IMR-90 (cell line): ENCODE measurements at regions not wholly inside any gene's neighbourhood (a gene's known extent, or its start where the extent isn't known, plus 50 kb on each side); places are given as distances from the start of the nearest gene placed in this dataset.

ENCODE experiments used
- ATAC-seq: fragments of 200-7000 bp; cut with Tn5 transposase; 2 replicates; pipeline ENCODE4 v1.9.1; 2020; ENCODE audit warnings: low read depth, mild to moderate bottlenecking, moderate library complexity
- BruUV-seq: library from RNA; stranded (reverse); fragments of 400-500 nt; replicated peaks from 2 replicates; lab custom pipeline; 2021; lab: Mats Ljungman, UMichigan
- CTCF ChIA-PET: fragments of 300-600 bp; formaldehyde crosslinking; extraction: SDS; loops from one replicate; lab custom pipeline; 2021; ENCODE audit warnings: antibody characterized with exemption; lab: Yijun Ruan, JAX
- POLR2A ChIA-PET: fragments of 300-600 bp; sonication (Branson Sonifier 250); formaldehyde crosslinking; loops from one replicate; lab custom pipeline; 2022; ENCODE audit warnings: antibody characterized with exemption; ENCODE audit not compliant: unreplicated experiment; lab: Charles Lee
- DNase-seq: peaks from one replicate; pipeline ENCODE4 v3.0.0; 2013
- H2AFZ ChIP-seq: replicated peaks from 2 replicates; pipeline ENCODE3; 2013; ENCODE audit warnings: low read length, mild to moderate bottlenecking; ENCODE audit not compliant: poor library complexity
- H2AK5ac ChIP-seq: 2 replicates; pipeline ENCODE4 v1.6.1; 2013; ENCODE audit warnings: low read depth, low read length, inconsistent platforms
- H2AK9ac ChIP-seq: replicated peaks from 2 replicates; pipeline ENCODE3; 2013; ENCODE audit warnings: mild to moderate bottlenecking, low read depth, low read length, moderate library complexity; ENCODE audit not compliant: poor library complexity
- H2BK120ac ChIP-seq: 2 replicates; pipeline ENCODE4 v1.6.1; 2013; ENCODE audit warnings: low read depth, low read length, inconsistent platforms
- H2BK15ac ChIP-seq: 3 replicates; pipeline ENCODE4 v1.6.1; 2013; ENCODE audit warnings: low read depth, low read length, inconsistent platforms
- H2BK20ac ChIP-seq: 2 replicates; pipeline ENCODE4 v1.6.1; 2013; ENCODE audit warnings: low read depth, mild to moderate bottlenecking, inconsistent platforms, low read length, moderate library complexity
- H2BK5ac ChIP-seq: 2 replicates; pipeline ENCODE4 v1.6.1; 2013; ENCODE audit warnings: mild to moderate bottlenecking, low read depth, low read length, inconsistent platforms; ENCODE audit not compliant: poor library complexity, severe bottlenecking
- H3K14ac ChIP-seq: replicated peaks from 2 replicates; pipeline ENCODE4 v1.6.1; 2013; ENCODE audit warnings: low read depth, low read length, inconsistent platforms
- H3K18ac ChIP-seq: 2 replicates; pipeline ENCODE4 v1.6.1; 2013; ENCODE audit warnings: low read depth, low read length, control low read depth
- H3K23ac ChIP-seq: 2 replicates; pipeline ENCODE4 v1.6.1; 2013; ENCODE audit warnings: low read depth, low read length, inconsistent platforms
- H3K27ac ChIP-seq: 2 replicates; pipeline ENCODE4 v1.5.1; 2013; ENCODE audit warnings: mild to moderate bottlenecking, control low read depth, low read length; ENCODE audit not compliant: insufficient read depth
- H3K27me3 ChIP-seq: 2 replicates; pipeline ENCODE4 v1.6.1; 2013; ENCODE audit warnings: low read length; ENCODE audit not compliant: control insufficient read depth, insufficient read depth
- H3K36me3 ChIP-seq: 2 replicates; pipeline ENCODE4 v1.6.1; 2013; ENCODE audit warnings: low read length, mixed read lengths; ENCODE audit not compliant: control insufficient read depth, insufficient read depth
- H3K4ac ChIP-seq: 2 replicates; pipeline ENCODE4 v1.6.1; 2013; ENCODE audit warnings: low read depth, low read length, inconsistent platforms
- H3K4me1 ChIP-seq: 2 replicates; pipeline ENCODE4 v1.6.1; 2013; ENCODE audit warnings: low read length, mixed read lengths; ENCODE audit not compliant: control insufficient read depth, insufficient read depth
- H3K4me2 ChIP-seq: 2 replicates; pipeline ENCODE4 v1.6.1; 2013; ENCODE audit warnings: low read depth, mild to moderate bottlenecking, control low read depth, low read length, moderate library complexity
- H3K4me3 ChIP-seq: 2 replicates; pipeline ENCODE4 v1.5.1; 2013; ENCODE audit warnings: low read depth, mild to moderate bottlenecking, control low read depth, low read length, moderate library complexity; ENCODE audit not compliant: insufficient read depth
- H3K56ac ChIP-seq: 2 replicates; pipeline ENCODE4 v1.6.1; 2013; ENCODE audit warnings: low read length, inconsistent platforms; ENCODE audit not compliant: insufficient read depth; ENCODE audit errors: extremely low read depth
- H3K79me1 ChIP-seq, 2 experiments: 2 replicates each; pipeline ENCODE4 v1.6.1; 2013; ENCODE audit warnings: low read length in 2 of 2, inconsistent platforms in 1 of 2, low read depth in 1 of 2
- H3K9ac ChIP-seq: 2 replicates; pipeline ENCODE4 v1.6.1; 2013; ENCODE audit warnings: low read depth, low read length, control low read depth
- H3K9me1 ChIP-seq: 2 replicates; pipeline ENCODE4 v1.6.1; 2013; ENCODE audit warnings: low read length, inconsistent platforms; ENCODE audit not compliant: insufficient read depth
- H3K9me3 ChIP-seq: 2 replicates; pipeline ENCODE4 v1.6.1; 2013; ENCODE audit warnings: low read length; ENCODE audit not compliant: control insufficient read depth, insufficient read depth
- H4K20me1 ChIP-seq: 2 replicates; pipeline ENCODE4 v1.6.1; 2013; ENCODE audit warnings: low read length, inconsistent platforms; ENCODE audit not compliant: insufficient read depth
- H4K5ac ChIP-seq: 2 replicates; pipeline ENCODE4 v1.6.1; 2013; ENCODE audit warnings: mild to moderate bottlenecking, low read depth, low read length, control low read depth
- H4K8ac ChIP-seq, 2 experiments: 2 replicates each; pipeline ENCODE4 v1.6.1; 2013; ENCODE audit warnings: low read depth in 2 of 2, low read length in 2 of 2, control low read depth in 1 of 2, inconsistent platforms in 1 of 2
- H4K91ac ChIP-seq: 2 replicates; pipeline ENCODE4 v1.6.1; 2013; ENCODE audit warnings: low read depth, low read length, inconsistent platforms; ENCODE audit not compliant: insufficient read depth
- BHLHE40 ChIP-seq: fragments of 150-350 bp; IDR thresholded peaks from 2 replicates; pipeline ENCODE4 v1.6.1; 2016; ENCODE audit warnings: mild to moderate bottlenecking, low read depth, low read length
- CEBPB ChIP-seq: IDR thresholded peaks from 2 replicates; pipeline ENCODE4 v1.6.1; 2012; ENCODE audit warnings: low read depth, low read length, improper control_type of control experiment
- CHD1 ChIP-seq: IDR thresholded peaks from 2 replicates; pipeline ENCODE4 v1.6.1; 2012; ENCODE audit warnings: low read depth, low read length, improper control_type of control experiment
- CTCF ChIP-seq: conservative IDR thresholded peaks from 2 replicates; pipeline ENCODE4 v1.5.1; 2012; ENCODE audit warnings: mild to moderate bottlenecking, low read depth, low read length, improper control_type of control experiment
- ELK1 ChIP-seq: fragments of 150-350 bp; IDR thresholded peaks from 2 replicates; pipeline ENCODE4 v1.6.1; 2016; ENCODE audit warnings: low read depth, mild to moderate bottlenecking, low read length, moderate library complexity, borderline replicate concordance
- FOS ChIP-seq: fragments of 150-350 bp; IDR thresholded peaks from 2 replicates; pipeline ENCODE4 v1.6.1; 2016; ENCODE audit warnings: low read depth, low read length
- MAFK ChIP-seq: IDR thresholded peaks from 2 replicates; pipeline ENCODE4 v1.6.1; 2012; ENCODE audit warnings: low read depth, low read length, improper control_type of control experiment
- MAZ ChIP-seq: IDR thresholded peaks from 2 replicates; pipeline ENCODE4 v1.6.1; 2012; ENCODE audit warnings: low read depth, mild to moderate bottlenecking, low read length, improper control_type of control experiment, moderate library complexity, borderline replicate concordance
- MXI1 ChIP-seq: IDR thresholded peaks from 2 replicates; pipeline ENCODE4 v1.6.1; 2012; ENCODE audit warnings: low read depth, mild to moderate bottlenecking, low read length, moderate library complexity, borderline replicate concordance
- NFE2L2 ChIP-seq: fragments of 150-350 bp; IDR thresholded peaks from 2 replicates; pipeline ENCODE4 v1.6.1; 2016; ENCODE audit warnings: low read depth, mild to moderate bottlenecking, low read length
- POLR2A ChIP-seq: IDR thresholded peaks from 2 replicates; pipeline ENCODE4 v1.6.1; 2012; ENCODE audit warnings: mild to moderate bottlenecking, low read depth, low read length
- RAD21 ChIP-seq: IDR thresholded peaks from 2 replicates; pipeline ENCODE4 v1.6.1; 2012; ENCODE audit warnings: low read length, improper control_type of control experiment
- RCOR1 ChIP-seq: IDR thresholded peaks from 2 replicates; pipeline ENCODE4 v1.6.1; 2012; ENCODE audit warnings: mild to moderate bottlenecking, low read length, improper control_type of control experiment; ENCODE audit not compliant: insufficient replicate concordance
- RFX5 ChIP-seq: IDR thresholded peaks from 2 replicates; pipeline ENCODE4 v1.8.0; 2012; ENCODE audit warnings: low read depth, mild to moderate bottlenecking, low read length, moderate library complexity
- SMC3 ChIP-seq: fragments of 150-350 bp; IDR thresholded peaks from 2 replicates; pipeline ENCODE4 v1.6.1; 2016; ENCODE audit warnings: low read depth, mild to moderate bottlenecking, antibody characterized with exemption, low read length, moderate library complexity
- USF2 ChIP-seq: fragments of 150-350 bp; IDR thresholded peaks from 2 replicates; pipeline ENCODE4 v1.6.1; 2017; ENCODE audit warnings: mild to moderate bottlenecking, antibody characterized with exemption, low read length, low read depth
- dilution Hi-C: fragments of 300-500 bp; cut with HindIII; formaldehyde crosslinking; loops from one replicate; pipeline ENCODE4 v1.14.3; 2018; ENCODE audit warnings: low sequenced_read_pairs; ENCODE audit not compliant: unreplicated experiment
- in situ Hi-C: fragments of 300-500 bp; cut with MboI; formaldehyde crosslinking; loops from 3 replicates; pipeline ENCODE4 v1.14.3; 2019; ENCODE audit warnings: low sequenced_read_pairs, inconsistent platforms, mixed read lengths
- intact Hi-C: fragments of 100-400 bp; cut with micrococcal nuclease; formaldehyde crosslinking; loops from 2 replicates; pipeline ENCODE4 v1.10.0; 2022

- Histone ChIP-seq H3K9me1 (peaks cover 3% of the 10 kb centered on the region; the same call in 1 of the 2 replicates), H2BK15ac (no peak overlapping the region), H3K79me1 (peaks cover 22 to 47% of the 10 kb centered on the region in 2 experiments), H3K23ac (no peak overlapping the region), H3K4me2 (no peak overlapping the region), H3K56ac (no peak overlapping the region), H3K27me3 (no peaks in the 10 kb centered on the region), H3K4me1 (peaks cover 8% of the 10 kb centered on the region), H3K27ac (no peak overlapping the region), H2AK5ac (no peak overlapping the region), H4K91ac (no peak overlapping the region), H3K18ac (no peak overlapping the region), H2AFZ (no peak overlapping the region), H3K9me3 (no peaks in the 10 kb centered on the region), H2BK120ac (no peak overlapping the region), H2BK5ac (peak overlapping the region; percentile 7), H3K14ac (no peak overlapping the region), H3K36me3 (peaks cover 3% of the 10 kb centered on the region; the same call in 1 of the 2 replicates), H4K5ac (no peak overlapping the region), H3K4ac (no peak overlapping the region), H3K9ac (no peak overlapping the region), H3K4me3 (no peak overlapping the region), H2BK20ac (no peak overlapping the region), H4K20me1 (no peaks in the 10 kb centered on the region; the same call in 1 of the 2 replicates), H2AK9ac (no peak overlapping the region), H4K8ac (no peak overlapping the region)
- ChIA-PET CTCF (no interaction called here), POLR2A (interaction anchor here (0.6 kb wide), 1 partner anchor 346 kb away, joined by 3 read pairs; no protein-coding TSS in a partner anchor)
- in situ Hi-C loops (loop anchor here (10.0 kb wide), 1 partner anchor 151 kb away; no protein-coding TSS in a partner anchor), dilution Hi-C loops (no loop called here), intact Hi-C loops (loop anchor here (5.0 kb wide), 2 partner anchors 148 to 337 kb away; no protein-coding TSS in a partner anchor)
- ATAC-seq, result no peak
- DNase-seq, result no peak
- TF ChIP-seq FOS (no peak), CTCF (no peak), MAFK (no peak), RCOR1 (no peak), MXI1 (no peak), SMC3 (no peak), RFX5 (no peak), ELK1 (no peak), USF2 (no peak), CHD1 (no peak), RAD21 (no peak), CEBPB (no peak), BHLHE40 (no peak), POLR2A (no peak), MAZ (no peak), NFE2L2 (no peak)
- no TSS peak for BruUV-seq
Observed at GRCh38 chr6:56694002-56694401, 51.3 kb upstream of the DST start.
